H1 (cell line): ENCODE measurements at regions not wholly inside any gene's neighbourhood (a gene's known extent, or its start where the extent isn't known, plus 50 kb on each side); places are given as distances from the start of the nearest gene placed in this dataset.

Source experiments
- CTCF ChIA-PET: fragments of 300-600 bp; sonication (Branson Sonifier 250); formaldehyde crosslinking; loops from one replicate; lab custom pipeline; 2021; ENCODE audit not compliant: partially characterized antibody; lab: Charles Lee
- POLR2A ChIA-PET: fragments of 300-600 bp; sonication (Branson Sonifier 250); formaldehyde crosslinking; loops from one replicate; lab custom pipeline; 2021; ENCODE audit warnings: inconsistent platforms; ENCODE audit not compliant: partially characterized antibody; lab: Charles Lee
- DNase-seq, 2 experiments: peaks; one replicate each; pipeline versions ENCODE4 v3.0.0 to v3.0.0-alpha.2; 2010 to 2022; ENCODE audit warnings: low spot score in 2 of 2, low read depth in 1 of 2, mixed read lengths in 1 of 2
- FAIRE-seq: peaks from 2 replicates; lab custom pipeline; 2011; peaks lifted over from hg19 to GRCh38; lab: Jason Lieb, UNC
- H2AFZ ChIP-seq: 2 replicates; pipeline ENCODE4 v1.8.1; 2012; ENCODE audit warnings: low read length, inconsistent platforms
- H2AK5ac ChIP-seq: 2 replicates; pipeline ENCODE4 v1.6.1; 2013; ENCODE audit warnings: low read depth, low read length
- H2BK120ac ChIP-seq: replicated peaks from 2 replicates; pipeline ENCODE3; 2013; ENCODE audit warnings: low read depth, low read length, inconsistent platforms
- H2BK12ac ChIP-seq: 2 replicates; pipeline ENCODE4 v1.6.1; 2013; ENCODE audit warnings: low read depth, low read length
- H2BK15ac ChIP-seq: 2 replicates; pipeline ENCODE4 v1.6.1; 2013; ENCODE audit warnings: low read length
- H2BK20ac ChIP-seq: 2 replicates; pipeline ENCODE4 v1.6.1; 2013; ENCODE audit warnings: low read length
- H2BK5ac ChIP-seq: 2 replicates; pipeline ENCODE4 v1.6.1; 2013; ENCODE audit warnings: low read depth, low read length
- H3K14ac ChIP-seq: 2 replicates; pipeline ENCODE4 v1.6.1; 2013; ENCODE audit warnings: inconsistent platforms; ENCODE audit not compliant: insufficient read length
- H3K18ac ChIP-seq: 2 replicates; pipeline ENCODE4 v1.6.1; 2013; ENCODE audit warnings: low read length; ENCODE audit errors: extremely low read depth
- H3K23ac ChIP-seq: 2 replicates; pipeline ENCODE4 v1.6.1; 2013; ENCODE audit warnings: inconsistent platforms; ENCODE audit not compliant: insufficient read length
- H3K23me2 ChIP-seq: 2 replicates; pipeline ENCODE4 v1.6.1; 2013; ENCODE audit warnings: low read depth, low read length
- H3K27ac ChIP-seq: 2 replicates; pipeline ENCODE4 v1.6.1; 2011; ENCODE audit warnings: low read depth, low read length, inconsistent platforms
- H3K27me3 ChIP-seq, 4 experiments: replicated peaks in 1 of 4; 1 replicate in 1 of 4; 2 replicates in 3 of 4; pipeline versions ENCODE4 v1.6.1 to v1.8.1; 2011 to 2013; ENCODE audit warnings: low read length in 3 of 4, mild to moderate bottlenecking in 3 of 4, inconsistent platforms in 2 of 4, mixed read lengths in 2 of 4, moderate library complexity in 1 of 4; ENCODE audit not compliant: control insufficient read depth in 3 of 4, insufficient read depth in 3 of 4; ENCODE audit errors: extremely low read depth in 1 of 4
- H3K36me3 ChIP-seq, 4 experiments: 2 replicates each; pipeline versions ENCODE4 v1.6.1 to v1.8.1; 2011 to 2013; ENCODE audit warnings: mild to moderate bottlenecking in 4 of 4, low read length in 3 of 4, moderate library complexity in 2 of 4, control low read depth in 1 of 4, inconsistent platforms in 1 of 4; ENCODE audit not compliant: insufficient read depth in 4 of 4, control insufficient read depth in 2 of 4
- H3K4ac ChIP-seq: replicated peaks from 2 replicates; pipeline ENCODE3; 2013; ENCODE audit warnings: low read length, low read depth, mixed read lengths, inconsistent platforms; ENCODE audit not compliant: insufficient read length
- H3K4me1 ChIP-seq, 4 experiments: replicated peaks in 1 of 4; 1 replicate in 1 of 4; 2 replicates in 3 of 4; pipeline versions ENCODE4 v1.6.1 to v1.8.1; 2011 to 2013; ENCODE audit warnings: low read length in 3 of 4, inconsistent platforms in 2 of 4, mixed read lengths in 1 of 4; ENCODE audit not compliant: insufficient read depth in 4 of 4, control insufficient read depth in 3 of 4
- H3K4me2 ChIP-seq, 2 experiments: 2 replicates each; pipeline versions ENCODE4 v1.6.1 to v1.8.1; 2011 to 2013; ENCODE audit warnings: low read depth in 2 of 2, low read length in 2 of 2, control low read depth in 1 of 2, inconsistent platforms in 1 of 2, mild to moderate bottlenecking in 1 of 2; ENCODE audit not compliant: insufficient read depth in 1 of 2
- H3K4me3 ChIP-seq, 4 experiments: fragments of 200-600, 300-600 bp in 1 of 4; sonication (generic), shearing (Covaris generic), sonication (Bioruptor Twin) in 1 of 4; 2 replicates each; pipeline versions ENCODE4 v1.5.1 to v1.8.1; 2011 to 2016; ENCODE audit warnings: low read length in 4 of 4, low read depth in 3 of 4, control low read depth in 2 of 4, inconsistent platforms in 2 of 4, mild to moderate bottlenecking in 2 of 4, mixed read lengths in 1 of 4, moderate library complexity in 1 of 4; ENCODE audit not compliant: insufficient read depth in 2 of 4; ENCODE audit errors: extremely low read depth in 1 of 4
- H3K56ac ChIP-seq: replicated peaks from 2 replicates; pipeline ENCODE3; 2013; ENCODE audit warnings: low read depth, mild to moderate bottlenecking, mixed read lengths, low read length, inconsistent platforms; ENCODE audit not compliant: insufficient read length
- H3K79me1 ChIP-seq: 2 replicates; pipeline ENCODE4 v1.6.1; 2013; ENCODE audit warnings: low read depth, low read length, control low read depth
- H3K79me2 ChIP-seq, 2 experiments: 2 replicates each; pipeline versions ENCODE4 v1.6.1 to v1.8.1; 2012 to 2013; ENCODE audit warnings: low read length in 2 of 2, mild to moderate bottlenecking in 2 of 2, inconsistent platforms in 1 of 2; ENCODE audit not compliant: insufficient read depth in 2 of 2, control insufficient read depth in 1 of 2
- H3K9ac ChIP-seq, 4 experiments: replicated peaks in 1 of 4; 1 replicate in 1 of 4; 2 replicates in 3 of 4; pipeline versions ENCODE4 v1.6.1 to v1.8.1; 2011 to 2013; ENCODE audit warnings: low read depth in 3 of 4, low read length in 3 of 4, control low read depth in 2 of 4, mild to moderate bottlenecking in 2 of 4, moderate library complexity in 2 of 4, inconsistent platforms in 1 of 4; ENCODE audit errors: extremely low read depth in 1 of 4
- H3K9me3 ChIP-seq, 2 experiments: 2 replicates each; pipeline versions ENCODE4 v1.6.1 to v1.8.1; 2012 to 2013; ENCODE audit warnings: mild to moderate bottlenecking in 2 of 2, moderate library complexity in 2 of 2, control low read depth in 1 of 2, inconsistent platforms in 1 of 2, low read depth in 1 of 2, low read length in 1 of 2, mixed read lengths in 1 of 2; ENCODE audit not compliant: insufficient read depth in 2 of 2
- H4K20me1 ChIP-seq, 2 experiments: replicated peaks in 1 of 2; 2 replicates each; pipeline versions ENCODE3 to v1.8.1; 2011 to 2013; ENCODE audit warnings: inconsistent platforms in 2 of 2, low read length in 2 of 2, mild to moderate bottlenecking in 1 of 2; ENCODE audit not compliant: insufficient read depth in 2 of 2, control insufficient read depth in 1 of 2
- H4K5ac ChIP-seq: 2 replicates; pipeline ENCODE4 v1.6.1; 2013; ENCODE audit warnings: low read length, low read depth, mixed read lengths, inconsistent platforms; ENCODE audit not compliant: insufficient read length
- H4K8ac ChIP-seq: 2 replicates; pipeline ENCODE4 v1.8.0; 2013; ENCODE audit warnings: mild to moderate bottlenecking, moderate library complexity, low read length, inconsistent platforms; ENCODE audit not compliant: insufficient read depth; ENCODE audit errors: extremely low read depth
- H4K91ac ChIP-seq: replicated peaks from 2 replicates; pipeline ENCODE3; 2013; ENCODE audit warnings: low read length, mixed read lengths, inconsistent platforms; ENCODE audit not compliant: insufficient read length
- BACH1 ChIP-seq: IDR thresholded peaks from 2 replicates; pipeline ENCODE4 v1.6.1; 2012; ENCODE audit warnings: low read length, improper control_type of control experiment
- KDM1A ChIP-seq: fragments of 200-600, 300-600 bp; sonication (generic); IDR thresholded peaks from 2 replicates; pipeline ENCODE4 v1.7.1; 2016; ENCODE audit warnings: mild to moderate bottlenecking, low read length, borderline replicate concordance
- MAFK ChIP-seq: IDR thresholded peaks from 2 replicates; pipeline ENCODE4 v1.6.1; 2012; ENCODE audit warnings: low read depth, mild to moderate bottlenecking, improper control_type of control experiment, low read length
- TBP ChIP-seq: IDR thresholded peaks from 2 replicates; pipeline ENCODE4 v1.6.1; 2011; ENCODE audit warnings: low read depth, low read length, improper control_type of control experiment
- TCF12 ChIP-seq: IDR thresholded peaks from 2 replicates; pipeline ENCODE4 v1.6.1; 2011; ENCODE audit warnings: low read depth, mild to moderate bottlenecking, low read length
- ZNF274 ChIP-seq: IDR thresholded peaks from 2 replicates; pipeline ENCODE4 v1.7.0; 2012; ENCODE audit warnings: low read length, borderline replicate concordance; ENCODE audit errors: extremely low read depth
- WGBS, 2 experiments: shearing (Covaris generic) in 1 of 2; methylation state at CpG; one replicate each; pipeline versions ENCODE4 v1.1.6 to v1.1.7; 2013 to 2015; ENCODE audit warnings: low lambda C conversion rate in 2 of 2, mixed read lengths in 2 of 2, inconsistent platforms in 1 of 2, low coverage in 1 of 2, missing lambda C conversion rate in 1 of 2; ENCODE audit not compliant: insufficient replicate concordance in 2 of 2, insufficient coverage in 1 of 2, insufficient read length in 1 of 2; ENCODE audit errors: extremely low coverage in 1 of 2, missing lambda C conversion rate in 1 of 2; 5-methylcytosine and 5-hydroxymethylcytosine counted together
- TF ChIP-seq, protein P1 (sequence below): IDR thresholded peaks from 2 replicates; pipeline ENCODE4 v1.6.1; 2012; ENCODE audit warnings: inconsistent platforms

DNA sequence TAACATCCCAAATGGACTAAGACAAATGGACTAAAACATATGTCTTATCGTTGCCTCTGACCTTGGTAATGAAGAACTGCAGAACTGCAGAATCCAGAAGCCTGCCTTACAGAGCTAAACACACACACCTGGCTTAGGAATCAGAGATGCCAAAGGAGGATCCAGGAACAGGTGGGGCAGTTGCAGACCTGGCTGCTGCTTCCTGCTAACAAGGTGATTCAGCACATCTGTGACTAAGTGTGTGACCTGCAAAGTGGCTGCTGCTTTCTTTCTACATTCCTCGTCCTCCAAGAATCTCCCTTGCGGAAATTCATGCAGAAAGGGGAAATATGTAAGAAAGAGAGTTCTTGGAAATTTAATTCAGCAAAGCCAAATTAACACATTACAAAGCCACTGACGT, 96.8 kb upstream of the NLGN4X start:
- no peak overlapping the region for H3K4me2 ChIP-seq
- H3K79me2 ChIP-seq: no peaks in the 10 kb centered on the region
- no peaks in the 10 kb centered on the region for H4K20me1 ChIP-seq
- H3K56ac ChIP-seq: no peak overlapping the region
- no peak overlapping the region for H3K4ac ChIP-seq
- CTCF ChIA-PET: interaction anchor here (0.6 kb wide), 1 partner anchor 540 kb away, joined by 3 read pairs; no protein-coding TSS in a partner anchor
- H2BK120ac ChIP-seq: no peak overlapping the region
- TF ChIP-seq KDM1A: no peak
- TF ChIP-seq TCF12: no peak
- no peak for TF ChIP-seq TBP
- TF ChIP-seq, protein P1, sequence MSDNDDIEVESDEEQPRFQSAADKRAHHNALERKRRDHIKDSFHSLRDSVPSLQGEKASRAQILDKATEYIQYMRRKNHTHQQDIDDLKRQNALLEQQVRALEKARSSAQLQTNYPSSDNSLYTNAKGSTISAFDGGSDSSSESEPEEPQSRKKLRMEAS: no peak
- TF ChIP-seq ZNF274: no peak
- 0 out of 2 replicates have a peak, but pooled peaks have one; percentile 16 for TF ChIP-seq MAFK
- 0 out of 2 replicates have a peak, but pooled peaks have one; percentile 7 for TF ChIP-seq BACH1
- no peak for DNase-seq
- H2BK12ac ChIP-seq: no peak overlapping the region
- H2BK5ac ChIP-seq: no peak overlapping the region
- H3K9ac ChIP-seq: no peak overlapping the region
- H3K27me3 ChIP-seq: no peaks in the 10 kb centered on the region
- H4K5ac ChIP-seq: no peak overlapping the region
- H3K27ac ChIP-seq: no peak overlapping the region
- H3K4me1 ChIP-seq: no peaks in the 10 kb centered on the region
- peak; percentile 48 for FAIRE-seq
- no peak overlapping the region for H3K4me3 ChIP-seq
- H3K36me3 ChIP-seq: no peaks in the 10 kb centered on the region
- no peaks in the 10 kb centered on the region for H3K79me1 ChIP-seq
- no peaks in the 10 kb centered on the region for H3K9me3 ChIP-seq
- no peak overlapping the region for H4K91ac ChIP-seq
- 80% methylated on average over 4 of the region's 4 CpGs; no CpG with 5 or more reads in 1 of the 2 experiments for WGBS, 2 experiments
- H3K18ac ChIP-seq: no peak overlapping the region
- no peak overlapping the region for H2BK20ac ChIP-seq
- no peaks in the 10 kb centered on the region for H3K23me2 ChIP-seq
- H2AK5ac ChIP-seq: no peak overlapping the region
- POLR2A ChIA-PET: interaction anchor here (0.8 kb wide), 1 partner anchor 8 kb away, joined by 3 read pairs; no protein-coding TSS in a partner anchor
- H3K23ac ChIP-seq: no peak overlapping the region
- H2BK15ac ChIP-seq: no peak overlapping the region
- H2AFZ ChIP-seq: no peak overlapping the region
- no peak overlapping the region for H3K14ac ChIP-seq
- no peak overlapping the region for H4K8ac ChIP-seq
